Effector memory CD4-positive, alpha-beta T cell (primary cell): ENCODE measurements at regions not wholly inside any gene's neighbourhood (a gene's known extent, or its start where the extent isn't known, plus 50 kb on each side); places are given as distances from the start of the nearest gene placed in this dataset.

Experiments used
- DNase-seq, 3 donors: peaks; one replicate each; pipeline ENCODE4 v3.0.0-alpha.2; 2020
- H3K27ac ChIP-seq: 2 replicates; pipeline ENCODE4 v1.7.0; 2013; ENCODE audit warnings: mild to moderate bottlenecking, low read length, moderate library complexity; ENCODE audit not compliant: insufficient read depth, poor library complexity, severe bottlenecking
- H3K27me3 ChIP-seq: replicated peaks from 2 replicates; pipeline ENCODE4 v1.7.0; 2013; ENCODE audit warnings: mild to moderate bottlenecking, low read length; ENCODE audit not compliant: insufficient read depth, control insufficient read depth, poor library complexity, severe bottlenecking
- H3K36me3 ChIP-seq: 2 replicates; pipeline ENCODE4 v1.7.0; 2013; ENCODE audit warnings: mild to moderate bottlenecking, low read length, moderate library complexity; ENCODE audit not compliant: control insufficient read depth, insufficient read depth
- H3K4me1 ChIP-seq: 2 replicates; pipeline ENCODE4 v1.7.0; 2013; ENCODE audit warnings: low read length, mild to moderate bottlenecking; ENCODE audit not compliant: control insufficient read depth, insufficient read depth, poor library complexity, severe bottlenecking
- H3K4me3 ChIP-seq: 2 replicates; pipeline ENCODE4 v1.7.0; 2013; ENCODE audit warnings: low read length, low read depth, mild to moderate bottlenecking; ENCODE audit not compliant: insufficient read depth, poor library complexity, severe bottlenecking
- H3K9me3 ChIP-seq: 2 replicates; pipeline ENCODE4 v1.7.0; 2013; ENCODE audit warnings: mild to moderate bottlenecking, low read length, moderate library complexity; ENCODE audit not compliant: control insufficient read depth

DNA sequence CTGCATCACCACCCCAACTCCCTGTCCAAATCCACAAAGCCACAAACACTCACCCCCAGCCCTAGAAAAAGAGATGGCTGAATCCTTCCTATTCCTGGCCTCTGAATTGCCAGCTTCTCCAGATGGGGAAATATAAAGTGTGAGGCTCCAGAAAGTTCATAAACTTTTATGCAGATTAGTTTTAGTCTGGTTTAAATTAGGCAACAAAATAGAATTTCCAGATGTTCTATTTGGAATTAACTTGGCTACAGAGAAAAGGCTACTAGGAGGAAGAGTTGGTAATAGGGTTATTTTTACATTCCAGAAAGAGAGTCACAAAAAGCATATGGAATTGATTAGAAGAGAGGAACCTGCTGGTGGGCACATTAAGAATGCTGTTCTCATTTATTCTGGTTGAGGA is 56.0 kb downstream of the EN1 start:
- Histone ChIP-seq H3K9me3 (no peaks in the 10 kb centered on the region), H3K4me3 (no peak overlapping the region), H3K27me3 (no peaks in the 10 kb centered on the region), H3K36me3 (no peaks in the 10 kb centered on the region), H3K27ac (no peak overlapping the region), H3K4me1 (no peaks in the 10 kb centered on the region)
- no peak for DNase-seq

DNA sequence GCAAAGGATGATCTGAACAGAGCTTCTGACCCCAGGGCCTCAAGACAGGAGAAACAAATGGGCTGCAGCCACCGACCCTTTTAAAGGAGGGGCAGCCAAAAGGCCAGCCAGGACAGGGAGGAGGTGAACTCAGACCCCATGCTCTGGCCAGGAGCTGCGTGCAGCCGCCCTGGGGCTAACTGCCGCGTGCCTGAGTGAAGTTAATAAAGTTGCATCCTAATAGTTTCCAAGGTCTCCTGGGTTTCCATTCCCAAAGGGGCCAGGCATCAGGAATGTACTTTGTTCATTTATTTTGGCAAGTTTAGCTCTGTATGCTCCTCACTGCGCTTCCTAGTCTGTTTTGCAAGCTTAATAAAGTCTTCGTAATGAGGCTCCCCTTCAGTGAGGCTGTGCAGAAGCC is 60.7 kb downstream of the EN1 start:
- Histone ChIP-seq H3K9me3 (no peaks in the 10 kb centered on the region), H3K36me3 (no peaks in the 10 kb centered on the region), H3K4me3 (no peak overlapping the region), H3K4me1 (no peaks in the 10 kb centered on the region), H3K27ac (no peak overlapping the region), H3K27me3 (no peaks in the 10 kb centered on the region)
- no peak for DNase-seq

DNA sequence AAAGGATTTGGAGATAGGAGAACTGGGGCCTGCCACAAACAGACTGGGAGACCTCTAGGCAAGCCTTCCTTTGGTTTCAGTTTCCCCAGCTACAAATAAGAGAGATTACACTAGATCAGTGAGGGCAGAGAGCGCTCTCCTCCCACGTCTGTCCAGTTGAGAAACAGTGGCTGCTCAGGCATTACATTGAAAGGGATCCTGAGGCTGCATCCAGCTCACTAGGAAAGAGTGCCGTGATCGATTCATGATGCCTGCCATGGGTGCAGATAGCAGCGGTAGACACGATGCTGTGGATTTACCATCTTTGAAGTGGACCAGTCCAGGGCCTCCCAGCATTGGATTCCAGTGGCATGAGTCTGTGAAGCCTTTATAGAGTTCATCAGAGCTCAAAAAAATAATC is 62.6 kb downstream of the EN1 start:
- Histone ChIP-seq H3K4me1 (no peaks in the 10 kb centered on the region), H3K27me3 (no peaks in the 10 kb centered on the region), H3K9me3 (no peaks in the 10 kb centered on the region), H3K27ac (no peak overlapping the region), H3K4me3 (no peak overlapping the region), H3K36me3 (no peaks in the 10 kb centered on the region)
- no peak for DNase-seq

DNA sequence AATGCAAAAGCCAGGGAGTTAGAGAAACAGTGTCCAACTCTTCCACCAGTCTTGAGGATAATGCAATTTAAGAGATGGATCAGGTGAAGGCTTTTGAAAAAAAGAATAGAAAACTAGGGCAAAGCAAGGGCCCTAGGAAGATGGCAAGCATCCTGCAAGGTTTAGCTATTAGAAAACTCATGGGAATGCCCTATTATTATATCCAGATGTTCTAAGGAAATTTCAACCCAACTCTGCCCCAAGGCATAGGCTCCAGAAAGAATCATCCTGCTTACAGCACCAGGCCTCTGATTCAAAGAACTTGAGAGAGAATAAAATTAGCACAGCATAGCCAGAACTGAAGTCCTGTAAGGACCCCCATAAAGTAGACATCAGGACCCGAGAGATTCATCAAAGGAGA is 68.1 kb downstream of the EN1 start:
- Histone ChIP-seq H3K4me1 (no peaks in the 10 kb centered on the region), H3K27ac (no peak overlapping the region), H3K4me3 (no peak overlapping the region), H3K36me3 (no peaks in the 10 kb centered on the region), H3K9me3 (no peaks in the 10 kb centered on the region), H3K27me3 (peaks cover 5% of the 10 kb centered on the region)
- no peak for DNase-seq

DNA sequence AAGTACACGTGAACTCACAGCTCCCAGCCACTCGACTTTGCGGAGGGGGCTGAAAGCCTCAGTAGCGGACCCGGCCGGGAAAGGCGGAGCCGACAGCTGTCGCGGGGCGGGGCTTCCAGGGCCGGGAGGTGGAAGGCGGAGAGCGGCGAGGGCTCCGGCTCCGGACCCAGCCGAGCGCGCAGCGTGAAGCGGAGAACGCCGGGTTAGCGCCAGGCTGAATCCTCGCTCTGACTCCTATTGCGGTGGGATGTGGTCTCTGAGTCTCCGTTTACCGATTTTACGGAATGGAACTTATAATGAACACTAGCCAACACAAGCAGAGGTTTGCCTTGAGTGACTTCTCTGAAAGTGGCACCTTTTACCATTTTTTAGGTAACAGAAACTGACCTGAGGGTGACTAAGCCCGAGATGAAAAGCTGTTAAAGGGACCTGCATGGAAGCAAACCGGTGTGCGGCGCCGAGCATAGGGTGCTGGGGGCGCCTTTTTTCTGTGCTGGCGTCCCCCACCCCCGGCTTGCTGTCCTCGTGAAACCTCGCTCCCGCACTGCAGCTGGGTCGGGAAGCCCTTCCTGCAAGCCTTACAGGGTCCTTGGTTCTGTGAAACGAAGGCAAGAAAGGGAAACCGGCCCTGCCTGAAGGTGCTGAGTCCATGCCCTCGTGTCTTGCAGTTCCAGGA is 72.9 kb downstream of the EN1 start:
- Histone ChIP-seq H3K4me1 (no peaks in the 10 kb centered on the region), H3K4me3 (peak overlapping the region; percentile 12), H3K27me3 (peaks cover 9% of the 10 kb centered on the region), H3K36me3 (no peaks in the 10 kb centered on the region), H3K9me3 (no peaks in the 10 kb centered on the region), H3K27ac (no peak overlapping the region)
- DNase-seq: no peak

DNA sequence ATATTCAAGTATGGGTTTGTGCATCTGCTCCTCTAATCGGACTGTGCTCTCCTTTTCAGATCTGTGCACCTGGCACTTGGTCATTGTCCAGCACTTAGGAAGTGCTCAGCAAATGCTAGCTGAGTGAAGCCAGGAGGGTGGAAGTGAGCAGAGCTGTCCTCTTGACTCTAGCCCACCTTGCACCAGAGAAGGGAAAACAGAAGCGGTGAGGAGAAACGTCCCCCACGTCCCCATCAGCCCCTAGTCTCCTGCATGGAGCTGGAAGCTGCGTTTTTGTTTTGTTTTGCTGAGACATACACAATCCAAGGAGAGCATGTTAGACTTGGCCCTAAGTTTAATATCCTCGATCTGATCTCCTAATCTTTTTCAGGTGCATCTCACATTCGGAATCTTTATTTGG is 73.6 kb downstream of the EN1 start:
- Histone ChIP-seq H3K9me3 (no peaks in the 10 kb centered on the region), H3K4me1 (no peaks in the 10 kb centered on the region), H3K27ac (no peak overlapping the region), H3K36me3 (no peaks in the 10 kb centered on the region), H3K4me3 (no peak overlapping the region), H3K27me3 (peaks cover 9% of the 10 kb centered on the region)
- no peak for DNase-seq

DNA sequence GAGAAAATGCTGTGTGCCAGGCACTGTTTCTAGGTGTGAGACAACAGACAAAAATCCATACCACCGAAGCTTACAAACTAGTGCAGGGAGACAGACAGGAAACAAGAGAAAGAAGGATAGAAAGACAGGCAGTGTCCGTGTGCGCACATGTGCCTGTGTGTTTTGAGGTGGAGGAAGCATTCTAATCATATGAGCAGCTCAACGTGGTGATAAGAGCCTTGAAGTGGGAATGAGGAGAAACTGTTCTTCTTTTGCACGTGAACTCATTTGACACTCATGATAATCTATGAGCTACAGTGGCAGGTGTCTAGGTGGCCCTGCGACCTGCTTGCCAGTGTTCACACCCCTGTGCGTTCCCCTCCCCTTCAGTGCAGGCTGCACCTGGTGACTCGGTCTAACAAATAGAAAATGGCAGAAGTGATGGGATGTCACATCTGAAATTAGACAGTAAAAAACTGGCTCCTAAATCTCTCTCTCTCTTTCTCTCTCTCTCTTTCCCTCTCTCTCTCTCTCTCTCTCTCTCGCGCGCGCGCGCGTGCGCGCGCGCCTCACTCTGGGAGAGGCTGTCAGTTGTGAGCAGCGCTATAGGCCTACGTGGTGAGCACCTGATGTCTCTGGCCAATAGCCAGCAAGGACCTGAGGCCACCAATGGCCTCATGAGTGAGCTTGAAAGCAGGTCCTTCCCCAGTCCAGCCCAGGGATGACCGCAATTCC is 74.8 kb downstream of the EN1 start:
- no peak overlapping the region for H3K4me3 ChIP-seq
- H3K9me3 ChIP-seq: no peaks in the 10 kb centered on the region
- no peaks in the 10 kb centered on the region for H3K36me3 ChIP-seq
- H3K4me1 ChIP-seq: no peaks in the 10 kb centered on the region
- DNase-seq: no peak
- no peak overlapping the region for H3K27ac ChIP-seq
- H3K27me3 ChIP-seq: peaks cover 9% of the 10 kb centered on the region

DNA sequence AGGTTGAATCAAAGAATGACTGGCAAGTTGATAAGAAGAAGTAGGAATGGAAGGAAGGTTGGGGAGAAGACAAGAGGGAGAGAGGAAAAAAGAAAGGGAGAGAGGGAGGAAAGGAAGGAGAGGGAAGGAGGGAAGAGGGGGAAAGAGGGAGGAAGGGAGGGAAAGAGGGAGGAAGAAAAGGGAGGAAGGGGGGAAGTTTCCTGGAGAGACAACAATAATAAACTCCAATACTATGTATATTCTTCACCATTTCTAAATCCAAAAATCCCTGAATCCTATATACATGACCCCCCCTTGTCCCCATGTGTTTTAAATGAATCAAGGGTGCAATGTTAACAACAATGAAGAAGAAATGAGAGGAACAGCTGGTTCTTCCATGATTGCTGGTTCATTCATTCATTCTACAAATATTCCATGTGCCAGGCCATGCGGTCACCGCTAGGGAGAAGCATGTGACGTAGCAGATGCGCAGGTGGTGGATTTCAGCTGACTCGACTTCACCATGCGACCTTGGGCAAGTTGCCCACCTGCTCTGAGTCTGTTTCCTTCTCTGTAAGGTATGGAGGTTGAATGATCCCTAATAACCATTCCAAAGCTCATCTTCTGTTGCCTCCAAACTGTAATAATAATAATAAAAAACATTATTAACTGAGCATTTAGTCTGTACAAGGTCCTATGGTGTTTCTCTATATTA is 77.6 kb downstream of the EN1 start:
- Histone ChIP-seq H3K4me1 (no peaks in the 10 kb centered on the region), H3K27ac (no peak overlapping the region), H3K36me3 (no peaks in the 10 kb centered on the region), H3K4me3 (no peak overlapping the region), H3K9me3 (no peaks in the 10 kb centered on the region), H3K27me3 (peaks cover 7% of the 10 kb centered on the region)
- no peak for DNase-seq

DNA sequence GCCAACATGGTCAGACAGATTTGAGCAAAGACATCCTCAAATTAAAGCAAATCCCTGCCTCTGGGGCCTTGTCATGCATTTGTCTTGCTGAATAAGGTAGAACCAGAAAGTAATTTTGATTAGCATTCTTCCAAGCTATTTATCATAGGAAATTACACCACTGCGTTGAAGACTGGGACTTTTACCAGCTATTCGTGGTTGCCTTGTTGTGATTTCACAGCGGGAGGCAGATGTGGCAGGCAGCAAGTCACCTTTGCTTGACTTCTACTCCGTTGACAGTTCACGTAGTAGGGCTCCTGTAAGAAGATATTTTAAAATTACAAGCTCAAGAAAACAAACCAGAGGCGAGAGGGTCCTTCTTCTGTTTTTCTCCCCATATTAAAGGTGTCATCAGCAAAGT is 80.6 kb downstream of the EN1 start:
- peaks cover under 1% of the 10 kb centered on the region for H3K27me3 ChIP-seq
- no peak overlapping the region for H3K27ac ChIP-seq

DNA sequence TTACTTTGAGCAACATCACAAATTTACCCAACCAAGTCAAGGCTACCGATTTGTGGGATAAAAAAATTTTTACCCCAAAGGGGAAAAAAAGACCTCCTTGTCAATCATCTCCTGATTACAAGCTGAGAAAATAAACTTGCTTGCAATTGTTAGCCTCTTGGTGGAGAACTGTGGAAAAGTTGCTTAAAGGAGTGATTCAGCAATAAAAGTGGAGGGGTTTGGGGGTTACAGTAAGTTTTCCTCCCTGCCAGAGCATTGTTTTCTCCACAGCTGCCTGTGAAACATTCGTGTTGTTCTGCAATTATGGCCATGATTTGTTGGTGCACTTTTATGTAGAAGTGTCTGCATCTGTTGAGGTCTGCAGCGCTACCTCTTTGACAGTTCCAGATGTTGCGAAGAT is 82.6 kb downstream of the EN1 start:
- H3K27ac ChIP-seq: no peak overlapping the region
- no peaks in the 10 kb centered on the region for H3K9me3 ChIP-seq
- H3K4me1 ChIP-seq: no peaks in the 10 kb centered on the region
- no peak overlapping the region for H3K4me3 ChIP-seq
- H3K36me3 ChIP-seq: no peaks in the 10 kb centered on the region
- no peak for DNase-seq
- no peaks in the 10 kb centered on the region for H3K27me3 ChIP-seq

More for the DNA sequence above, 80.6 kb downstream of the EN1 start:
- Histone ChIP-seq H3K4me1 (no peaks in the 10 kb centered on the region), H3K36me3 (no peaks in the 10 kb centered on the region), H3K4me3 (no peak overlapping the region), H3K9me3 (no peaks in the 10 kb centered on the region)
- DNase-seq: no peak
